HG03432 (cell line): ENCODE measurements at regions not wholly inside any gene's neighbourhood (a gene's known extent, or its start where the extent isn't known, plus 50 kb on each side); places are given as distances from the start of the nearest gene placed in this dataset.
"Not testable (repeated sequence)": the region's sequence is repeated elsewhere in the genome, so short reads cannot be mapped to it uniquely, and the experiment has no call there.

ENCODE experiments used
- ATAC-seq: cut with Tn5 transposase; IDR thresholded peaks from one replicate; pipeline ENCODE4 v1.9.1; 2021; ENCODE audit warnings: mild to moderate bottlenecking, moderate library complexity; ENCODE audit not compliant: unreplicated experiment

GRCh38 chr1:183753464-183753891 is 51.4 kb upstream of the RGL1 start:
- no peak for ATAC-seq

GRCh38 chr1:183744132-183744913 is 60.6 kb upstream of the RGL1 start:
- ATAC-seq: no peak

DNA sequence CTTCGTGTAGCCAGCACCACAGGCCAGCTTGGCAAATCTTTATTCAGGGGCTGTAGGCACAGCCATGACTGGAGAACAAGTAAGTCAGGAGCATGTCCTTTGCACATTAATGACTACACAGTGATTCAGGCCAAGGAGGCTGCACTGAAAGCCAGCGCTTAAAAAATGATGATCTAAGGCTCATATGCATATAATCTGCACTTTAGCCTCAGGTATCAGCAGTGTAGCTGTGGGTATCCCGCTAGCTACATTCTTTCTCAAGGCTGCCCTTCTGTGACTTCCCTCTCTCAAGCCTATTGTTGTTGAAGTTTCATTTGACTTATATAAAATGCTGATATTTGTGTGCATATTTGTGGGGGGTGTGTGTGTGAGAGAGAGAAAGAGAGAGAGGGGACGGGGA is 62.6 kb upstream of the RGL1 start:
- no peak for ATAC-seq

DNA sequence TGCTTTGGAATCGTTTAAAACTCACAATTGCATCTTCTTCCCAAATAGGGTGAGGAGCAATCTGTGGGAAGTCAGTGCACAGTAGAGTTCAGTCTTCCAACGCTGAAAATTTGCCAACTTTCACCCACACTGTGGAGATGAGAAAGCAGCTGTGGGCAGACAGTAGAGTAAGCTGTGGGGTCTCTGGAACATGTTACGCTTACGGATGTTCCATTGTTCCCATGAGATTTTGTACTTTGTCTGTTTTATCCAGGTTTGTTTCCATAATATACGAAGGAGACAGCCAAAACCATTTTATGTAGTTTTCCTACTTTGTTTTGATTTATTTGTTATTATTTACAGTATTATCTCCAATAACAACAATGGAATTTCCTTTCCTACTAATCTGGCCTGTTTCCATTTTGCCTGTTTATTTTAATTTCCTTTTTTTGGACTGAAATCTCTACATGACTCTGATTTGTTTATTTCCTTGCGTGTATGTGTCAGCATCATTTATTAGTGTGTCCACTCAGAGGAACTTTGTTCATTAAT is 65.1 kb upstream of the RGL1 start:
- no peak for ATAC-seq

GRCh38 chr1:183739082-183739481 is 65.8 kb upstream of the RGL1 start:
- no peak for ATAC-seq

DNA sequence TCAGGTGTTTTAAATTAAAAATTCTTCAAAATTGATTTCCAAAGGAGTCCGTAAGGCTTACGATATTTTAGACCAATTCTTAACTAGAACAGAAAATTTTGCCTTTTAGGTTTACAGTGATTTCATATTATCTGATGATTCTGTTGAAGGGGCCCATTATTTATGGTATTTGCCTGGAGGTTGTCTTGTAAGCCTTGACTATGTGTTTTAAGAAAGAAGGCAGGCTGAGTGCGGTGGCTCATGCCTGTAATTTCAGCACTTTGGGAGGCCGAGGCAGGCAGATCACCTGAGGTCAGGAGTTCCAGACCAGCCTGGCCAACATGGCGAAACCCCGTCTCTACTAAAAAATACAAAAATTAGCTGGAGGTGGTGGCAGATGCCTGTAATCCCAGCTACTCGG is 67.0 kb upstream of the RGL1 start:
- ATAC-seq: not testable (repeated sequence)

DNA sequence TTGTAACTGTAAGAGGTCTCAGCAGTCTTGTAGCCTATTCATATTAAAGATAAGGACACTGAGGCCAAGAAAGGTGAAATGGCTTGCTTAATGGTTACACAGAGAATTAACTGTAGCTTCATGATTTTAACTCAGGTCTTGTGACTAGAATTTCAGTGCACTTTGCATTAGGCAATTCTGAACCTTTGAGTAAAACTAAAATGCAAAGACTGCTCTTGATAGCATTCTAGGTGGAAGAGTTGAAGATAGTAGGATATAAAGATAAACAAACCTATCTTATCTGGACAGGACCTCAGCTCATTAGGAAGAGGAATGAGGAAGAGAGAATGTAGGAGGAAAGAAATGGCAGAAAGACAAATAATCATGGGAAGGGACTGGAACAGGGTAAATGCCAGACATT is 68.6 kb upstream of the RGL1 start:
- ATAC-seq: no peak

DNA sequence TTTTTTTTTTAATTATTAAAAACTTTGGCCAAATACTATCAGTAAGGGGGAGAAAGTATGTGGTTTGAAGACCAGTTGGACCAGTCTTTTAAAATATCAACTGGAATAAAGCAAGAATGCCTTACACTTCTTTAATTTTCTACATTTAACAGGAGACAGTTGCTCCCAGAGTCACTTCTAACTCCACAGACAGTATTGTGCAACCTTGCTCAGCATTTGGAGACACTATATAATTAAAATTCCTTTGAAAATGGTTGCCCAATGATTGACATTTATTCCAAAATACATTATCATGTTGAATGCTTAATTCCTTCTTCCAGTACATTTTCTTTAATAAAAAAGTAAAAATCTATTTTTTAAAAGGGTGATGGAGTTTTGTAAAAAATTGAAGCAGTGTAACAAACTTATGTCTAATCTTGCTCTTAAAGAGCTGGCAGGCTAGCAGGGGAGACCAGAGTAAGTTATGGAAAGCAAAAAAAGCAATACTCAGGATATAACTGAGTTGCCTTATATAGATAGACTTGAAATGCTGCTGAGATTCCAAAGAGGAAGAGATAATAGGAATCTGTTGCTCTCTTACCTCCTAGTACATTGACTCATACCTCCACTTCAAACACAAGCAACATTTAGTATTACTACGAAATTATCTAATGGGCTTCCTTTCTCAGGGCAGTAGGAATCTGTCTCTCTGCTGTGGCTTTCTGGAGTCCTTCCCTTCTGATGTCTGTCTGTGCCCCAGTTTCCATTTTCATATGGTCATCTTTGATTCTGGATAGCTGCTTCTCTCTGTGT is 69.7 kb upstream of the RGL1 start:
- no peak for ATAC-seq

DNA sequence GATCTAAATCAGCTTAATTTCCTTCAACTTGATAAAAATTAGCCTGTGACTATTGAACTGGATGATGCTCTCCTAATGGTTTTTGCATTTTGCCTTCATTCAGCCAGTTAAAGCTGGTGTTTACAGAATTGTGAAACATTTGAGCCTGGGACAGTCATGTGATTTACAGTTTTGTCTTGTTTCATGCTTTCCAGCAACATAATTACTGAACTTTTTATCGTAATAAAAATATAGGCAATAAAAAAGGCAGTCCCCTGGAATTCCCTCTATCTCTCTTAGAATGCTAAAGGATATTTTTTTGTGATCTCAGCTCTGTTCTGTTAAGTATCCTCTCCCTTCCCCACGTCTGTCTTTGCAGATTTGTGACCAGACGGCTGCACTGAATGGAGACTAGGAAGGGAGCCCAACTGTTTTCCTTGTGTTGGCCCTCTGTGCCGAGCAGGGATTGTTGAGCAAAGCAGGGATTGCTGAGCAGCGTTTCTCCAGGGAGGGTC is 70.3 kb upstream of the RGL1 start:
- ATAC-seq: no peak

DNA sequence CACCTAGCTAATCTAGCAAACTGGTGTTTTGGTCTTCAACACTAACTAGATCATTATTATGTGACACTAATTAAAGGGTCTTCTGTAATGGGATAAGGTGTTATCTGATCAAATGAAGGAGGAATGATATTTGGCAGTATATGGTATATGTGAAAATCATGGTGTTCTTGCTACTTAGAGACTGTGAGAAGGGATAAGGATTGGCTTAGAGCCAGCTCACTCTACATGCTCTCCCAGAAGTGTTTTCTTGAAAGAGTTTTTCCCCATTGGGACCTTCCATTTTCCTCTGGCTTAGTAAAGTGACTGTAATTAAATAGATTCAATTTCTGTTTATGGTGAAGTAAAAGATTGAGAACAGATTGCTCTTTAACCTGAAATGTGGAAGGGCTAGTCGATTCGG is 71.2 kb upstream of the RGL1 start:
- ATAC-seq: no peak

DNA sequence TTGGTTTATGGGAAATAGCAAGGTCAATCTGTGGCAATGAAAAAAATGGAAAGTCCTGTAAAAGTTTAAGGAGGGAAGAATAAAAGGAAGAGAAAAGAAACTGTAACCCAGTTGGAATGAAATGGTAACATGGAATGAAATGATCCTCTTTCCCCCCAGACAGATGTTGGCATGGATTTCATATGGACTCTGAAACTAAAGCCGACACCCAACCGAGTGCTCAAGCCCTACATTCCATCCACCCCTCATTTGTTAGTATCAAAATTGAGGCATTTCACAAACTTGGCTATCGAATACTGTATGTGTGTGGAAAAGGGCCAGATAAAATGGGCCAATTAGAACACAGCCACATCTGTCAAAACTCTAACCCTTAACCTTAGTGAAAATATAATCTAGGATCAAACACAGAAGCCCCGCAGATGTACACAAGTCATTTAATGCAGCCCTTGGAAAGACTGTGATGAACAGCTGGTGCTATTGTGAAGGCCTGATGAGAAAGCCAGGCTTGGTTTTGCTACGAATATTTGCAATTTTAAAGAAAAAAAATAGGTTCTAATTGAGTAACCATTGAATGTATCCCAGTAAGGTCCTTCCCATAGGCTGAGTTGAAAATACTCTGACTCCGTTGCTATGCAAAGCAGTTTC is 72.6 kb upstream of the RGL1 start:
- no peak for ATAC-seq

GRCh38 chr1:183730886-183731573 is 73.9 kb upstream of the RGL1 start:
- ATAC-seq: peak; percentile 50

GRCh38 chr1:183730107-183730724 is 74.7 kb upstream of the RGL1 start:
- peak; percentile 47 for ATAC-seq

GRCh38 chr1:183726825-183727224 is 73.7 kb upstream of the APOBEC4 start:
- no peak for ATAC-seq

- no peak for ATAC-seq
These were observed 71.4 kb upstream of the APOBEC4 start for GRCh38 chr1:183724350-183725042.

DNA sequence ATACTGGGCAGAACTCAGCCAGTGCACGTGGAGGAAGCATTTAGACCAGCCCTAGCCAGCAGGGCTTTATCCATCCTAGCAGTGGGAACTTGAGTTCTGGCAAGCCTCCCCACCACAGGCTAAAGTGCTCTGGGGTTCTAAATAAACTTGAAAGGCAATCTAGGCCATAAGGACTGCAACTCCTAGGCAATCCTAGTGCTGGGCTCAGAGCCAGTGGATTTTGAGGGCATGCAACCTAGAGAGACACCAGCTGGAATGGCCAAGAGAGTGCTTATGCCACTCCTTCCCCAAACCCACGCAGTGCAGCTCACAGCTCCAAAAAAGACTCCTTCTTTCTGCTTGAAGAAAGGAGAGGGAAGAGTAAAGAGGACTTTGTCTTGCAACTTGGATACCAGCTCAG is 70.5 kb upstream of the APOBEC4 start:
- no peak for ATAC-seq

DNA sequence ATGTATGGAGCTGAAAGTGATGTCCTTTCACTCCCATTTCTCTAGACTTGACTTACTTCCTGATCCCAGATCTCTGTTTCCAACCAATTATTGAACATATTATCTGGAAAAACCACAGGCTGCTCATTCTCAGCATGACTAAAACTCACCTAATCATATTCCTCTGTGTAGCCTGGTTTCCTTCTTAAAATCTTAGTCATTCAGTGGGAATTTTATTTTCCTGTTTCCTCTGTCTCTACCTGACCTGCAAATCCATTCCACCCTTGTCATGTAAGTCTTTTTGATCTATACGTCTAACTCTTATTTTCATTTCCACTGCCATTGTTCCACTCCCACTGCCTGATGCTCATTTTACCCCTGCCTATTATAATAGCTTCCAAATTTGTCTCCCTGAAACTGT is 67.9 kb upstream of the APOBEC4 start:
- no peak for ATAC-seq

DNA sequence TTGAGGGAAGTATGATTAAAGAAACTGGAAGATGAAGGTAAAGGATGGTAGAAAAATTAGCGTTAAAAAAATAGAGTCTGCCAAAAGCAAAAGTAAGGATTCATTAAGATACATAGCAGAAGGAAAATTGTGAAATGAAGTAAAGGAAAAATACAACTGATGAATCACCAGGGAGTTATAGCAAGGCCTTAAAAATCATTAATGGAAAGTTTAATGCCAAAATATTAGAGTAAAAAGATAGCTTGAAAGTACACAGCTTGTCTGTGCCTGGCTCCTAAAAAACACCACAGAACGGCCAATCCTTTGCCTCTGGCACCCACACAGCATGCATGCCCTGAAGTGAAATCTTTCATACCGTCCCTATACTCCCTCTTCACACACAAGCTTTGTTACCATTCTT is 66.9 kb upstream of the APOBEC4 start:
- ATAC-seq: no peak

DNA sequence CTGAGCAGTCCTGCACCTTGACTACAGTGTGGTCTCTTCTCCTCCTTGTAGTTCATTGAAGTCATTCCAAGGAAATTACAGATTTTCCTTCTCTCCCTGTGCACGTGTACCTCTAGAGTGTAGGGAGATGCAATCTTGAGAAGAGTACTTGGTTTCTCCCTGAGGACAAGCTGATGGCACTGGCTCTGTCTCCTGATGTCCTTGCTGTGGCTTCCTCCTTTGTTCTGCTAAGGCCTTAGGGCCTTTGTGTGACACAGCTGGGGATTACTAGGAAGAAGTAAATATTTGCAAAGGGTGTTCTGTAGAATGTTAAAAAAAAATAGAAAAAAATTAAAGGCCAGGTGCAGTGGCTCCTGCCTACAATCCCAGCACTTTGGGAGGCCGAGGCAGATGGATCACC is 66.2 kb upstream of the APOBEC4 start:
- ATAC-seq: no peak

DNA sequence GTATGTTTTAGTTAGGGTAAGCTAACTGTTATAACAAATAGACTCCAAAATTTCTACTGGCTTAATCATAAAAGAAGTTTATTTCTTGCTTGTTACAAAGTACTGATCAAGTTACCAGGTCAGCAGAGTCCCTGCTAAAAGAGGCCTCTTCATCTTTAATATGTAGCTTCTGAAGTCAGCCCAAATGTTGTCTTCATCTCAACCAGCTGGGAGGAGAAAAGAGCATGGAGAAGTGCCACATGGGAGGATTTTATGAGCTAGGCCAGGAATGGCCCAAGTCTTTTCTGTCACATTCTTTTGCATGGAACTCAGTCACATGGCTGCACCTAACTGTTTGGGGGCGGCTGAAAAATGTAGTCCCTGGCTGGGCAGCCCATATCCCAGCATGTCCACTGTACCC is 63.2 kb upstream of the APOBEC4 start:
- no peak for ATAC-seq
